ENCODE measurements at regions not wholly inside any gene's neighbourhood (a gene's known extent, or its start where the extent isn't known, plus 50 kb on each side); places are given as distances from the start of the nearest gene placed in this dataset.

- H2AFZ ChIP-seq = no peak overlapping the region
- H3K36me3 ChIP-seq (replicated peaks; ENCODE audit: insufficient read depth, low read depth) = no peaks in the 10 kb centered on the region
- H3K4me1 ChIP-seq (ENCODE audit: insufficient read depth) = no peaks in the 10 kb centered on the region
- 96% methylated on average over 4 of the region's 4 CpGs for WGBS (ENCODE audit: low lambda C conversion rate, missing lambda C conversion rate)
- no peaks in the 10 kb centered on the region for H3K27me3 ChIP-seq
- H3K79me2 ChIP-seq = no peaks in the 10 kb centered on the region
- no peak for TF ChIP-seq EZH2 (IDR thresholded peaks at IDR 0.05; ENCODE audit: borderline replicate concordance)
- no peak for TF ChIP-seq CTCF (IDR thresholded peaks at IDR 0.05; ENCODE audit: poor library complexity)
- TF ChIP-seq EZH2phosphoT487 (IDR thresholded peaks at IDR 0.05; ENCODE audit: low read depth, severe bottlenecking, unreplicated experiment) = no peak
- H3K27ac ChIP-seq = no peak overlapping the region
- no peak for DNase-seq (ENCODE audit: low spot score)
- no peak overlapping the region for H3K4me2 ChIP-seq
- no peaks in the 10 kb centered on the region for H3K9me3 ChIP-seq (ENCODE audit: low read depth)
- no peaks in the 10 kb centered on the region for H4K20me1 ChIP-seq (ENCODE audit: insufficient read depth, poor library complexity, severe bottlenecking)
- no peaks in the 10 kb centered on the region for H3K9me2 ChIP-seq (replicated peaks; ENCODE audit: insufficient read depth)
- H3K4me3 ChIP-seq = no peak overlapping the region
Observed at GRCh38 chr20:40435146-40435895, 253.7 kb downstream of the MAFB start.

- no peak for DNase-seq (ENCODE audit: low spot score)
- Histone ChIP-seq H3K27me3 (no peaks in the 10 kb centered on the region), H3K9me2 (replicated peaks; ENCODE audit: insufficient read depth) (no peaks in the 10 kb centered on the region), H3K36me3 (replicated peaks; ENCODE audit: insufficient read depth, low read depth) (no peaks in the 10 kb centered on the region), H3K9me3 (ENCODE audit: low read depth) (no peaks in the 10 kb centered on the region), H3K79me2 (no peaks in the 10 kb centered on the region), H3K4me3 (no peak overlapping the region), H2AFZ (no peak overlapping the region), H3K4me1 (ENCODE audit: insufficient read depth) (no peaks in the 10 kb centered on the region), H3K4me2 (no peak overlapping the region), H3K27ac (no peak overlapping the region), H4K20me1 (ENCODE audit: insufficient read depth, poor library complexity, severe bottlenecking) (no peaks in the 10 kb centered on the region)
- TF ChIP-seq CTCF (IDR thresholded peaks at IDR 0.05; ENCODE audit: poor library complexity) (no peak), EZH2phosphoT487 (IDR thresholded peaks at IDR 0.05; ENCODE audit: low read depth, severe bottlenecking, unreplicated experiment) (no peak), EZH2 (IDR thresholded peaks at IDR 0.05; ENCODE audit: borderline replicate concordance) (no peak)
- WGBS (ENCODE audit: low lambda C conversion rate, missing lambda C conversion rate) = 90% methylated on average over 4 of the region's 4 CpGs
Observed at GRCh38 chr20:40434122-40434521, 254.9 kb downstream of the MAFB start.

- H3K4me2 ChIP-seq = no peak overlapping the region
- H3K27me3 ChIP-seq = no peaks in the 10 kb centered on the region
- H3K4me1 ChIP-seq (ENCODE audit: insufficient read depth) = no peaks in the 10 kb centered on the region
- WGBS (ENCODE audit: low lambda C conversion rate, missing lambda C conversion rate) = 96% methylated on average over 8 of the region's 8 CpGs
- H3K79me2 ChIP-seq = no peaks in the 10 kb centered on the region
- H3K4me3 ChIP-seq = no peak overlapping the region
- no peaks in the 10 kb centered on the region for H3K9me3 ChIP-seq (ENCODE audit: low read depth)
- no peak overlapping the region for H2AFZ ChIP-seq
- H3K27ac ChIP-seq = no peak overlapping the region
- no peak for DNase-seq (ENCODE audit: low spot score)
- no peaks in the 10 kb centered on the region for H3K36me3 ChIP-seq (replicated peaks; ENCODE audit: insufficient read depth, low read depth)
- TF ChIP-seq CTCF (IDR thresholded peaks at IDR 0.05; ENCODE audit: poor library complexity) = no peak
- TF ChIP-seq EZH2phosphoT487 (IDR thresholded peaks at IDR 0.05; ENCODE audit: low read depth, severe bottlenecking, unreplicated experiment) = no peak
- no peak for TF ChIP-seq EZH2 (IDR thresholded peaks at IDR 0.05; ENCODE audit: borderline replicate concordance)
- no peaks in the 10 kb centered on the region for H3K9me2 ChIP-seq (replicated peaks; ENCODE audit: insufficient read depth)
- H4K20me1 ChIP-seq (ENCODE audit: insufficient read depth, poor library complexity, severe bottlenecking) = no peaks in the 10 kb centered on the region
Observed at GRCh38 chr20:40433341-40433861, 255.6 kb downstream of the MAFB start.
